ENCODE measurements at regions not wholly inside any gene's neighbourhood (a gene's known extent, or its start where the extent isn't known, plus 50 kb on each side); places are given as distances from the start of the nearest gene placed in this dataset.

DNA sequence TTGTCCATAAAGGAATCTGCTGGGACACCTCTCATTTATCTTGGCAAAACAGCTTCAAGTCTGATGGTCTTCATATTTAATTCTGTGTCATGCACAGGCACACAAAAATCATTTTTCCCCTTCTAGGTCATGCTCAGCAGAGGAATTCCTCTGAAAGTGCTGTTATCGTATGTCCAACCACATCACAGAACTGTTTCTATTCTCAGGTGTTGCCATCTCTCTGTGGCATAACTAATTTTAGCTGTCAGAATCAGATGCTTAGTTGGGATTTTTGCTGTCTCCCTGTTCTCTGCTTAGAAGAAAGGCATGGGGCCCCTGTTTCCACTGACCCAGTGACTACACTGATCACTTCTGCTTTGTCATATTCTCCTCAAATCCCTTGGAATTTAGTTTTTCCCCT lies 608.0 kb upstream of the EPHA7 start (continued):
- TF ChIP-seq REST (IDR thresholded peaks at IDR 0.05; ENCODE audit: low read depth) (no peak), TCF7L2 (IDR thresholded peaks at IDR 0.05; ENCODE audit: borderline replicate concordance, extremely low read depth, insufficient read depth, insufficient read length) (no peak)

- Histone ChIP-seq H3K79me2 (ENCODE audit: insufficient read depth, low read length) (no peaks in the 10 kb centered on the region), H3K9ac (ENCODE audit: low read length) (no peak overlapping the region), H2AFZ (ENCODE audit: low read depth, low read length, poor library complexity, severe bottlenecking) (no peak overlapping the region), H3K4me1 (ENCODE audit: control insufficient read depth in 1 of 2, insufficient read depth in 2 of 2, low read length in 2 of 2) (no peaks in the 10 kb centered on the region), H3K4me3 (replicated peaks in 1 of 2; ENCODE audit: low read depth in 1 of 2, low read length in 2 of 2) (no peak overlapping the region), H3K27ac (ENCODE audit: low read depth, low read length) (no peak overlapping the region), H3K4me2 (ENCODE audit: low read length) (no peak overlapping the region), H3K9me3 (ENCODE audit: control insufficient read depth in 1 of 2, insufficient read depth in 1 of 2, low read depth in 1 of 2, low read length in 2 of 2) (peaks cover 6 to 10% of the 10 kb centered on the region in 2 experiments; a peak in 2 of 4 replicates), H3K36me3 (ENCODE audit: control insufficient read depth in 1 of 2, insufficient read depth in 2 of 2, low read length in 2 of 2) (no peaks in the 10 kb centered on the region), H3K9me2 (ENCODE audit: insufficient read depth) (no peaks in the 10 kb centered on the region), H4K20me1 (ENCODE audit: insufficient read depth) (no peaks in the 10 kb centered on the region), H3K27me3 (ENCODE audit: insufficient read depth, low read length) (no peaks in the 10 kb centered on the region)
- POLR2A ChIA-PET, result no interaction called here
- intact Hi-C loops (cut with micrococcal nuclease), result no loop called here
- RAD21 ChIA-PET (ENCODE audit: low non-redundant PET in 1 of 2, low total read pairs in 2 of 2, uncharacterized antibody in 2 of 2, unreplicated experiment in 2 of 2), result no interaction called here
- ATAC-seq, result no peak
- DNase-seq (ENCODE audit: low read depth, low spot score), result no peak
- BruUV-seq (replicated peaks), result no TSS peak
- no peak for TF ChIP-seq RAD21 (IDR thresholded peaks at IDR 0.05; ENCODE audit: low read depth)
- CTCF ChIA-PET, result no interaction called here
Measured at GRCh38 chr6:94026575-94026974, 607.2 kb upstream of the EPHA7 start.

- Histone ChIP-seq H2AFZ (ENCODE audit: low read depth, low read length, poor library complexity, severe bottlenecking) (no peak overlapping the region), H3K9me3 (ENCODE audit: control insufficient read depth in 1 of 2, insufficient read depth in 1 of 2, low read depth in 1 of 2, low read length in 2 of 2) (peaks cover 0 to 11% of the 10 kb centered on the region in 2 experiments; a peak in 2 of 4 replicates), H4K20me1 (ENCODE audit: insufficient read depth) (no peaks in the 10 kb centered on the region), H3K9ac (ENCODE audit: low read length) (no peak overlapping the region), H3K4me1 (ENCODE audit: control insufficient read depth in 1 of 2, insufficient read depth in 2 of 2, low read length in 2 of 2) (no peaks in the 10 kb centered on the region), H3K9me2 (ENCODE audit: insufficient read depth) (no peaks in the 10 kb centered on the region), H3K79me2 (ENCODE audit: insufficient read depth, low read length) (no peaks in the 10 kb centered on the region), H3K36me3 (ENCODE audit: control insufficient read depth in 1 of 2, insufficient read depth in 2 of 2, low read length in 2 of 2) (no peaks in the 10 kb centered on the region), H3K27ac (ENCODE audit: low read depth, low read length) (no peak overlapping the region), H3K4me2 (ENCODE audit: low read length) (no peak overlapping the region), H3K4me3 (replicated peaks in 1 of 2; ENCODE audit: low read depth in 1 of 2, low read length in 2 of 2) (no peak overlapping the region), H3K27me3 (ENCODE audit: insufficient read depth, low read length) (no peaks in the 10 kb centered on the region)
- intact Hi-C loops (cut with micrococcal nuclease), result no loop called here
- ChIA-PET POLR2A (no interaction called here), CTCF (no interaction called here), RAD21 (ENCODE audit: low non-redundant PET in 1 of 2, low total read pairs in 2 of 2, uncharacterized antibody in 2 of 2, unreplicated experiment in 2 of 2) (no interaction called here)
- ATAC-seq (no peak), DNase-seq (ENCODE audit: low read depth, low spot score) (no peak)
- no TSS peak for BruUV-seq (replicated peaks)
- TF ChIP-seq JUND (IDR thresholded peaks at IDR 0.05), result no peak
- no peak for TF ChIP-seq ZFX (IDR thresholded peaks at IDR 0.05)
- no peak for TF ChIP-seq REST (IDR thresholded peaks at IDR 0.05; ENCODE audit: low read depth)
- TF ChIP-seq TCF7L2 (IDR thresholded peaks at IDR 0.05; ENCODE audit: borderline replicate concordance, extremely low read depth, insufficient read depth, insufficient read length), result no peak
- no peak for TF ChIP-seq ELF1 (IDR thresholded peaks at IDR 0.05; ENCODE audit: borderline replicate concordance, low read depth)
- TF ChIP-seq, protein P1, sequence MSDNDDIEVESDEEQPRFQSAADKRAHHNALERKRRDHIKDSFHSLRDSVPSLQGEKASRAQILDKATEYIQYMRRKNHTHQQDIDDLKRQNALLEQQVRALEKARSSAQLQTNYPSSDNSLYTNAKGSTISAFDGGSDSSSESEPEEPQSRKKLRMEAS (IDR thresholded peaks at IDR 0.05), result no peak
- TF ChIP-seq POLR2AphosphoS5 (IDR thresholded peaks at IDR 0.05; ENCODE audit: low read depth, low read length), result no peak
Measured at GRCh38 chr6:94005835-94006234, 586.5 kb upstream of the EPHA7 start.

Measured in HCT116 (cell line).